WTC11 (cell line): ENCODE measurements at regions not wholly inside any gene's neighbourhood (a gene's known extent, or its start where the extent isn't known, plus 50 kb on each side); places are given as distances from the start of the nearest gene placed in this dataset.

Source experiments
- ATAC-seq: fragments of 200-7000 bp; cut with Tn5 transposase; 2 replicates; pipeline ENCODE4 v1.10.0; 2021; ENCODE audit warnings: mild to moderate bottlenecking, moderate library complexity
- CTCF ChIA-PET: fragments of 300-600 bp; sonication (Branson Sonifier 250); formaldehyde crosslinking; loops from one replicate; lab custom pipeline; 2021; ENCODE audit warnings: antibody characterized with exemption; lab: Charles Lee
- POLR2A ChIA-PET: fragments of 350-600 bp; sonication (Branson Sonifier 250); formaldehyde crosslinking; loops from one replicate; lab custom pipeline; 2021; ENCODE audit warnings: antibody characterized with exemption; lab: Charles Lee
- DNase-seq: peaks from one replicate; pipeline ENCODE4 v3.0.0; 2021; ENCODE audit warnings: low spot score
- H3K27ac Mint-ChIP-seq: 2 replicates; pipeline ENCODE4 v1.8.0; 2021; ENCODE audit warnings: mixed read lengths
- H3K27me3 Mint-ChIP-seq: 2 replicates; pipeline ENCODE4 v1.8.0; 2021; ENCODE audit warnings: low read depth, mild to moderate bottlenecking, moderate library complexity, mixed read lengths
- H3K36me3 Mint-ChIP-seq: 2 replicates; pipeline ENCODE4 v1.8.0; 2021; ENCODE audit warnings: mixed read lengths
- H3K4me1 Mint-ChIP-seq: 2 replicates; pipeline ENCODE4 v1.8.0; 2022; ENCODE audit warnings: mixed read lengths
- H3K4me3 Mint-ChIP-seq: 2 replicates; pipeline ENCODE4 v1.8.0; 2021; ENCODE audit warnings: mild to moderate bottlenecking, moderate library complexity, mixed read lengths
- H3K9me3 Mint-ChIP-seq: 2 replicates; pipeline ENCODE4 v1.8.0; 2021; ENCODE audit warnings: mixed read lengths
- ELF4 ChIP-seq: sonication (generic); formaldehyde crosslinking; IDR thresholded peaks from 2 replicates; pipeline ENCODE4 v1.8.1; 2022; ENCODE audit warnings: low read depth, mild to moderate bottlenecking, moderate library complexity, missing genetic modification reagents
- EMX1 ChIP-seq: fragments of 250-450 bp; sonication (Bioruptor Pico); IDR thresholded peaks from 2 replicates; pipeline ENCODE4 v1.8.0; 2021; ENCODE audit warnings: mild to moderate bottlenecking
- ESRRA ChIP-seq: sonication (generic); formaldehyde crosslinking; IDR thresholded peaks from 2 replicates; pipeline ENCODE4 v1.8.1; 2022; ENCODE audit warnings: mild to moderate bottlenecking, missing genetic modification reagents, borderline replicate concordance
- GTF2I ChIP-seq: fragments of 250-450 bp; sonication (Bioruptor Pico); conservative IDR thresholded peaks from 2 replicates; pipeline ENCODE4 v1.4.0; 2021; ENCODE audit warnings: mild to moderate bottlenecking
- HMGA2 ChIP-seq: fragments of 250-450 bp; sonication (Bioruptor Pico); IDR thresholded peaks from 2 replicates; pipeline ENCODE4 v1.4.0; 2021; ENCODE audit warnings: mild to moderate bottlenecking, moderate library complexity
- IRF2 ChIP-seq: sonication (generic); formaldehyde crosslinking; IDR thresholded peaks from 2 replicates; pipeline ENCODE4 v1.8.0; 2022; ENCODE audit warnings: low read depth, missing genetic modification reagents, borderline replicate concordance
- SP1 ChIP-seq: sonication (generic); formaldehyde crosslinking; conservative IDR thresholded peaks from 2 replicates; pipeline ENCODE4 v1.8.1; 2022; ENCODE audit warnings: missing genetic modification reagents
- ZNF317 ChIP-seq: sonication (generic); formaldehyde crosslinking; IDR thresholded peaks from 2 replicates; pipeline ENCODE4 v1.8.1; 2023; ENCODE audit warnings: low read depth, mild to moderate bottlenecking, moderate library complexity, missing genetic modification reagents, borderline replicate concordance
- ZNF416 ChIP-seq: fragments of 250-450 bp; sonication (Bioruptor Pico); IDR thresholded peaks from 2 replicates; pipeline ENCODE4 v1.9.0; 2021; ENCODE audit warnings: mild to moderate bottlenecking, inconsistent platforms
- ZNF671 ChIP-seq: fragments of 250-450 bp; sonication (Bioruptor Pico); IDR thresholded peaks from 2 replicates; pipeline ENCODE4 v1.8.0; 2021; ENCODE audit warnings: mild to moderate bottlenecking
- TF ChIP-seq, protein P1 (sequence below): fragments of 250-450 bp; sonication (Bioruptor Pico); IDR thresholded peaks from 2 replicates; pipeline ENCODE4 v1.9.0; 2021; ENCODE audit warnings: moderate library complexity, mild to moderate bottlenecking, inconsistent platforms, borderline replicate concordance
- TF ChIP-seq, protein P2 (sequence below): sonication (generic); formaldehyde crosslinking; IDR thresholded peaks from 2 replicates; pipeline ENCODE4 v1.8.0; 2022; ENCODE audit warnings: mild to moderate bottlenecking, missing genetic modification reagents
- TF ChIP-seq, protein P3 (sequence below): sonication (generic); formaldehyde crosslinking; IDR thresholded peaks from 2 replicates; pipeline ENCODE4 v1.8.0; 2023; ENCODE audit warnings: missing genetic modification reagents, mild to moderate bottlenecking, borderline replicate concordance
- TF ChIP-seq, protein P4 (sequence below): sonication (generic); formaldehyde crosslinking; IDR thresholded peaks from 2 replicates; pipeline ENCODE4 v1.8.1; 2022; ENCODE audit warnings: mild to moderate bottlenecking, missing genetic modification reagents, moderate library complexity, borderline replicate concordance
- TF ChIP-seq, protein P5 (sequence below): fragments of 250-450 bp; sonication (Bioruptor Pico); IDR thresholded peaks from 2 replicates; pipeline ENCODE4 v1.9.0; 2021; ENCODE audit warnings: mild to moderate bottlenecking
- TF ChIP-seq, protein P6 (sequence below): sonication (generic); formaldehyde crosslinking; IDR thresholded peaks from 2 replicates; pipeline ENCODE4 v1.8.0; 2022; ENCODE audit warnings: missing genetic modification reagents
- TF ChIP-seq, protein P7 (sequence below): sonication (generic); formaldehyde crosslinking; IDR thresholded peaks from 2 replicates; pipeline ENCODE4 v1.8.1; 2023; ENCODE audit warnings: mild to moderate bottlenecking, missing genetic modification reagents, moderate library complexity

DNA sequence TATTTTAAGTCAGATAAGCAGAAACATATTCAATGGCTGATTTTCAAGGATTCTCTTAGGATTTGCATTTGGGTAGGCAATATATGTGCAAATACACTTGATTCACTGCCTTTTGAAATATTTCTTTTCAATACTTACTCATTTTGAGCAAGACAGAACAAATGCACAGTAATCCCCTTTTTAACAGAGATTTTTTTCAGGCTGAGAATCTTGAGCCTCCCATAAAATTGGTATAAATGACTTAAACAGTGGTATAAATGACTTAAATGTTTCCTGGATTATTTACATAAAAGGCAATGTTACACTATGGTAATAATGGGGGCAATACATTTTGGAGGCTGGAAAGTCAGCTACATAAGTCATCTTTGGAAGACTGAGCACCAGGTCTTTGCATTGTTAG, 389.0 kb downstream of the OLFM4 start:
- Mint-ChIP-seq H3K27ac (no peak overlapping the region), H3K9me3 (no peaks in the 10 kb centered on the region), H3K4me1 (no peaks in the 10 kb centered on the region), H3K4me3 (no peak overlapping the region), H3K27me3 (no peaks in the 10 kb centered on the region; the same call in 1 of the 2 replicates), H3K36me3 (no peaks in the 10 kb centered on the region)
- POLR2A ChIA-PET = no interaction called here
- CTCF ChIA-PET = no interaction called here
- DNase-seq = no peak
- ATAC-seq = no peak
- TF ChIP-seq, protein P1, sequence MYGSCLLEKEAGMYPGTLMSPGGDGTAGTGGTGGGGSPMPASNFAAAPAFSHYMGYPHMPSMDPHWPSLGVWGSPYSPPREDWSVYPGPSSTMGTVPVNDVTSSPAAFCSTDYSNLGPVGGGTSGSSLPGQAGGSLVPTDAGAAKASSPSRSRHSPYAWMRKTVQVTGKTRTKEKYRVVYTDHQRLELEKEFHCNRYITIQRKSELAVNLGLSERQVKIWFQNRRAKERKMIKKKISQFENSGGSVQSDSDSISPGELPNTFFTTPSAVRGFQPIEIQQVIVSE (CRISPR knock-in tag) = no peak
- TF ChIP-seq IRF2 (CRISPR knock-in tag) (no peak), ZNF416 (CRISPR knock-in tag) (no peak), ELF4 (CRISPR knock-in tag) (no peak), SP1 (no peak), GTF2I (CRISPR knock-in tag) (no peak), ZNF317 (no peak)
- TF ChIP-seq, protein P2, sequence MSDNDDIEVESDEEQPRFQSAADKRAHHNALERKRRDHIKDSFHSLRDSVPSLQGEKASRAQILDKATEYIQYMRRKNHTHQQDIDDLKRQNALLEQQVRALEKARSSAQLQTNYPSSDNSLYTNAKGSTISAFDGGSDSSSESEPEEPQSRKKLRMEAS (CRISPR knock-in tag) = no peak
- TF ChIP-seq, protein P3, sequence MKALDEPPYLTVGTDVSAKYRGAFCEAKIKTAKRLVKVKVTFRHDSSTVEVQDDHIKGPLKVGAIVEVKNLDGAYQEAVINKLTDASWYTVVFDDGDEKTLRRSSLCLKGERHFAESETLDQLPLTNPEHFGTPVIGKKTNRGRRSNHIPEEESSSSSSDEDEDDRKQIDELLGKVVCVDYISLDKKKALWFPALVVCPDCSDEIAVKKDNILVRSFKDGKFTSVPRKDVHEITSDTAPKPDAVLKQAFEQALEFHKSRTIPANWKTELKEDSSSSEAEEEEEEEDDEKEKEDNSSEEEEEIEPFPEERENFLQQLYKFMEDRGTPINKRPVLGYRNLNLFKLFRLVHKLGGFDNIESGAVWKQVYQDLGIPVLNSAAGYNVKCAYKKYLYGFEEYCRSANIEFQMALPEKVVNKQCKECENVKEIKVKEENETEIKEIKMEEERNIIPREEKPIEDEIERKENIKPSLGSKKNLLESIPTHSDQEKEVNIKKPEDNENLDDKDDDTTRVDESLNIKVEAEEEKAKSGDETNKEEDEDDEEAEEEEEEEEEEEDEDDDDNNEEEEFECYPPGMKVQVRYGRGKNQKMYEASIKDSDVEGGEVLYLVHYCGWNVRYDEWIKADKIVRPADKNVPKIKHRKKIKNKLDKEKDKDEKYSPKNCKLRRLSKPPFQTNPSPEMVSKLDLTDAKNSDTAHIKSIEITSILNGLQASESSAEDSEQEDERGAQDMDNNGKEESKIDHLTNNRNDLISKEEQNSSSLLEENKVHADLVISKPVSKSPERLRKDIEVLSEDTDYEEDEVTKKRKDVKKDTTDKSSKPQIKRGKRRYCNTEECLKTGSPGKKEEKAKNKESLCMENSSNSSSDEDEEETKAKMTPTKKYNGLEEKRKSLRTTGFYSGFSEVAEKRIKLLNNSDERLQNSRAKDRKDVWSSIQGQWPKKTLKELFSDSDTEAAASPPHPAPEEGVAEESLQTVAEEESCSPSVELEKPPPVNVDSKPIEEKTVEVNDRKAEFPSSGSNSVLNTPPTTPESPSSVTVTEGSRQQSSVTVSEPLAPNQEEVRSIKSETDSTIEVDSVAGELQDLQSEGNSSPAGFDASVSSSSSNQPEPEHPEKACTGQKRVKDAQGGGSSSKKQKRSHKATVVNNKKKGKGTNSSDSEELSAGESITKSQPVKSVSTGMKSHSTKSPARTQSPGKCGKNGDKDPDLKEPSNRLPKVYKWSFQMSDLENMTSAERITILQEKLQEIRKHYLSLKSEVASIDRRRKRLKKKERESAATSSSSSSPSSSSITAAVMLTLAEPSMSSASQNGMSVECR (CRISPR knock-in tag) = no peak
- TF ChIP-seq, protein P4, sequence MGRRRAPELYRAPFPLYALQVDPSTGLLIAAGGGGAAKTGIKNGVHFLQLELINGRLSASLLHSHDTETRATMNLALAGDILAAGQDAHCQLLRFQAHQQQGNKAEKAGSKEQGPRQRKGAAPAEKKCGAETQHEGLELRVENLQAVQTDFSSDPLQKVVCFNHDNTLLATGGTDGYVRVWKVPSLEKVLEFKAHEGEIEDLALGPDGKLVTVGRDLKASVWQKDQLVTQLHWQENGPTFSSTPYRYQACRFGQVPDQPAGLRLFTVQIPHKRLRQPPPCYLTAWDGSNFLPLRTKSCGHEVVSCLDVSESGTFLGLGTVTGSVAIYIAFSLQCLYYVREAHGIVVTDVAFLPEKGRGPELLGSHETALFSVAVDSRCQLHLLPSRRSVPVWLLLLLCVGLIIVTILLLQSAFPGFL (CRISPR knock-in tag) = no peak
- TF ChIP-seq, protein P5, sequence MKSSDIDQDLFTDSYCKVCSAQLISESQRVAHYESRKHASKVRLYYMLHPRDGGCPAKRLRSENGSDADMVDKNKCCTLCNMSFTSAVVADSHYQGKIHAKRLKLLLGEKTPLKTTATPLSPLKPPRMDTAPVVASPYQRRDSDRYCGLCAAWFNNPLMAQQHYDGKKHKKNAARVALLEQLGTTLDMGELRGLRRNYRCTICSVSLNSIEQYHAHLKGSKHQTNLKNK (CRISPR knock-in tag) = no peak

DNA sequence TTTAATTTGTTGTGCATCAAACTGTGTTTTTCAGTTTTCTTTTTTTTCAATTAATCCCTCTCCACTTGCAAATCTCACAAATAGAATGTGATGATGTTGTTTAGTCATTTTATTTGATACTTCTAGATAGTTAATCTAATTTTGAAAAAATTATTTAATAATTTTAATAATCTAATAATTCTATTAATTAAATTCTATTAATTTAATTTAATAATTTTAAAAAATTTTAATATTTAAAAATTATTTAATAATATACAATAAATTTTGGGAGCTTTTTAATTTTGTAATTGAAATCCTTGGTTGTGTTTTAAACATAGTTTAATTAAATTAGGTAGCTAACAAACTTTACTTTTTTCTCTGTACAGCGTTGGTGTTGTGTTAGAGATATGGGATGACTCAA, 393.8 kb downstream of the OLFM4 start:
- peaks cover 1% of the 10 kb centered on the region for H3K9me3 Mint-ChIP-seq
- H3K27me3 Mint-ChIP-seq = no peaks in the 10 kb centered on the region; the same call in 1 of the 2 replicates
- ATAC-seq (no peak), DNase-seq (no peak)
- ChIA-PET CTCF (no interaction called here), POLR2A (no interaction called here)
- H3K27ac Mint-ChIP-seq = no peak overlapping the region
- TF ChIP-seq, protein P6, sequence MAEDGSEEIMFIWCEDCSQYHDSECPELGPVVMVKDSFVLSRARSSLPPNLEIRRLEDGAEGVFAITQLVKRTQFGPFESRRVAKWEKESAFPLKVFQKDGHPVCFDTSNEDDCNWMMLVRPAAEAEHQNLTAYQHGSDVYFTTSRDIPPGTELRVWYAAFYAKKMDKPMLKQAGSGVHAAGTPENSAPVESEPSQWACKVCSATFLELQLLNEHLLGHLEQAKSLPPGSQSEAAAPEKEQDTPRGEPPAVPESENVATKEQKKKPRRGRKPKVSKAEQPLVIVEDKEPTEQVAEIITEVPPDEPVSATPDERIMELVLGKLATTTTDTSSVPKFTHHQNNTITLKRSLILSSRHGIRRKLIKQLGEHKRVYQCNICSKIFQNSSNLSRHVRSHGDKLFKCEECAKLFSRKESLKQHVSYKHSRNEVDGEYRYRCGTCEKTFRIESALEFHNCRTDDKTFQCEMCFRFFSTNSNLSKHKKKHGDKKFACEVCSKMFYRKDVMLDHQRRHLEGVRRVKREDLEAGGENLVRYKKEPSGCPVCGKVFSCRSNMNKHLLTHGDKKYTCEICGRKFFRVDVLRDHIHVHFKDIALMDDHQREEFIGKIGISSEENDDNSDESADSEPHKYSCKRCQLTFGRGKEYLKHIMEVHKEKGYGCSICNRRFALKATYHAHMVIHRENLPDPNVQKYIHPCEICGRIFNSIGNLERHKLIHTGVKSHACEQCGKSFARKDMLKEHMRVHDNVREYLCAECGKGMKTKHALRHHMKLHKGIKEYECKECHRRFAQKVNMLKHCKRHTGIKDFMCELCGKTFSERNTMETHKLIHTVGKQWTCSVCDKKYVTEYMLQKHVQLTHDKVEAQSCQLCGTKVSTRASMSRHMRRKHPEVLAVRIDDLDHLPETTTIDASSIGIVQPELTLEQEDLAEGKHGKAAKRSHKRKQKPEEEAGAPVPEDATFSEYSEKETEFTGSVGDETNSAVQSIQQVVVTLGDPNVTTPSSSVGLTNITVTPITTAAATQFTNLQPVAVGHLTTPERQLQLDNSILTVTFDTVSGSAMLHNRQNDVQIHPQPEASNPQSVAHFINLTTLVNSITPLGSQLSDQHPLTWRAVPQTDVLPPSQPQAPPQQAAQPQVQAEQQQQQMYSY (CRISPR knock-in tag) = no peak
- no peak for TF ChIP-seq ESRRA
- TF ChIP-seq, protein P7, sequence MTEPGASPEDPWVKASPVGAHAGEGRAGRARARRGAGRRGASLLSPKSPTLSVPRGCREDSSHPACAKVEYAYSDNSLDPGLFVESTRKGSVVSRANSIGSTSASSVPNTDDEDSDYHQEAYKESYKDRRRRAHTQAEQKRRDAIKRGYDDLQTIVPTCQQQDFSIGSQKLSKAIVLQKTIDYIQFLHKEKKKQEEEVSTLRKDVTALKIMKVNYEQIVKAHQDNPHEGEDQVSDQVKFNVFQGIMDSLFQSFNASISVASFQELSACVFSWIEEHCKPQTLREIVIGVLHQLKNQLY (CRISPR knock-in tag) = no peak
- no peak for TF ChIP-seq ZNF416 (CRISPR knock-in tag)
- TF ChIP-seq, protein P1 (CRISPR knock-in tag) = no peak
- TF ChIP-seq EMX1 (CRISPR knock-in tag) = no peak
- no peak for TF ChIP-seq ZNF671 (CRISPR knock-in tag)
- peak; percentile 94; the same call in 1 of the 2 replicates for TF ChIP-seq HMGA2 (CRISPR knock-in tag)
- no peaks in the 10 kb centered on the region for H3K4me1 Mint-ChIP-seq
- H3K36me3 Mint-ChIP-seq = no peaks in the 10 kb centered on the region
- H3K4me3 Mint-ChIP-seq = no peak overlapping the region
